LoVo (cell line): ENCODE measurements at regions not wholly inside any gene's neighbourhood (a gene's known extent, or its start where the extent isn't known, plus 50 kb on each side); places are given as distances from the start of the nearest gene placed in this dataset.

Source experiments
- DNase-seq: peaks from one replicate; pipeline ENCODE4 v3.0.0-alpha.2; 2016; ENCODE audit warnings: low spot score

GRCh38 chr15:69951898-69952555 lies 145.7 kb downstream of the TLE3 start:
- no peak for DNase-seq

GRCh38 chr15:69953051-69953450 lies 144.7 kb downstream of the TLE3 start:
- DNase-seq: no peak

GRCh38 chr15:69953816-69954215 lies 143.9 kb downstream of the TLE3 start:
- no peak for DNase-seq

DNA sequence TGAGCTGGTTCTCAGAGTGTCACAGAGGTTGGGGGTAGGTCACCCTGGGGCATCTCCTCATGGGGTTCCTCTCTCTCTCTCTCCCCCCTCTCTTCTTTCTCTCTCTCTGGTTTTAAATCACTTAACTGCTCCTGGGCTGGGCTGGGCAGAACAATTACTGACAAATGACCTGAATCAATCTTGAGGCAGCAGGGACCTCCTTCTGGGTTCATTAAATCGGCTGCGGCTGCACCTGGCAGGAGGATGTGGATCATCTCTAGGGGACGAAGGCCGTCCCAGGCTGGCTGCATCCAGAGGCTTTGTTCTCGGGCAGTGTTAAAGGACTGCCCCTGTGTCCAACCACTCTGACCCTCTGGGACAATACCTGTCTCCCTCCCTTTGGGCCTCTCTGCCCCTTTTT lies 143.1 kb downstream of the TLE3 start:
- no peak for DNase-seq

GRCh38 chr15:69955240-69955894 lies 142.3 kb downstream of the TLE3 start:
- DNase-seq: no peak

- DNase-seq: no peak
Measured at GRCh38 chr15:69956417-69956816, 141.3 kb downstream of the TLE3 start.

- no peak for DNase-seq
Measured at GRCh38 chr15:69957175-69957574, 140.5 kb downstream of the TLE3 start.

GRCh38 chr15:69958496-69959084 lies 139.1 kb downstream of the TLE3 start:
- no peak for DNase-seq

- no peak for DNase-seq
Measured at GRCh38 chr15:69962561-69962960, 135.2 kb downstream of the TLE3 start.

DNA sequence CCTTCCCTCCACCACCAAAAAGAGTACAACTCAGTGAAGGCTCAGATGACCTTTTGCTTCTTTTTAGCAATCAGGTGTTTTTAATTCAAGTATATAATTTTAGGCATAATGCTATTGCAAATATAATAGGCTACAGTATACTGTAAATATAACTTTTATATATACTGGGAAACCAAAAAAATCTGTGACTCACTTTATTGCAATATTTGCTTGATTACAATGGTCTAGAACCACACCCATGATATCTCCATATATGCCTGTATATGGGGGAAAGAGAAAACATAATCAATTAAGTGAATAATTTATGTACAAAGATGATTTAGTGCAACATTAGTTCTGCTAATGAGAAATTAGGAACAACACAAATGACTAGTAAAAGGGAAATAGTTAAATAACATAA lies 134.3 kb downstream of the TLE3 start:
- DNase-seq: no peak

- DNase-seq: no peak
Measured at GRCh38 chr15:69971771-69972170, 125.9 kb downstream of the TLE3 start.

- DNase-seq: no peak
Measured at GRCh38 chr15:69972436-69972835, 125.3 kb downstream of the TLE3 start.

GRCh38 chr15:69973102-69973714 lies 124.5 kb downstream of the TLE3 start:
- DNase-seq: peak; percentile 71

DNA sequence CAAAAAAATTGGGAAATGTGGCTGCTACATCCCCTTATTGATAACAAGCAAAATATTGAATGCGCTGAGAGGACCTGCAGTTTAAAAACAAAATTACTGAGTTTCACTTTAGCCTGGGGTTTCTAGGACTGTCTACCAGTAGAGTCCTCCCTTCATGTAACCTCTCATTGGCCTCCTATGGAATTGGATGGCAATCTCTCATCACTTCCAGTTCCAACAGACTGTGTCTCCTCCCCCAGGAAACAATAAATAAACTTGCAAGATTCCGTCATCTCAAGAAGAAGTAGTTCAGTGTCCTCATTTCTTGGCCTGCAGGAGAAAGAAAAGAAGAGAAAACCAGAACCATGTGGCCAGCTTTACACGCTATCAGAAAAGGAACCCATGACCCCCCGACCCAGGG lies 123.8 kb downstream of the TLE3 start:
- DNase-seq: no peak

GRCh38 chr15:69974321-69974720 lies 123.4 kb downstream of the TLE3 start:
- DNase-seq: no peak

GRCh38 chr15:69976366-69976994 lies 121.2 kb downstream of the TLE3 start:
- DNase-seq: peak; percentile 66

- DNase-seq: no peak
Measured at GRCh38 chr15:69978603-69979002, 119.1 kb downstream of the TLE3 start.

DNA sequence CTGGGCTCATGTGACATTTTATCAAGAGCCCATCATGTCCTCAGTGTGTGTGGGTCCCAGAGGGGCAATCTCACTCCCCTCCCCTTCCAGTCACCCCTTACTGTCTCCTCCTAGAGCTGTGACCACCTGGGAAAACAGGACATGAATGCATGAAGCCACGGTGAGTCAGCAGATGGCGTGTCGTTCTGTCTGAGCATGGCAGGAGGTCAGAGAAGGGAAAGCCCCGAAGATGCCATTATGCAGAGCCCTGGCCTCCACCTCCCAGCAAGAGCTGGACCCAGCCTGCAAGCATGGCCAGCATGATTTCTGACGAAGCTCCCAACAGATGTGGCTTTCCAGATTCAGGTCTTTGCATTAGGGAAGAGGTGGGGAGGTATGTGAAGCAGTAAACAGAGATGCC lies 118.5 kb downstream of the TLE3 start:
- DNase-seq: no peak

DNA sequence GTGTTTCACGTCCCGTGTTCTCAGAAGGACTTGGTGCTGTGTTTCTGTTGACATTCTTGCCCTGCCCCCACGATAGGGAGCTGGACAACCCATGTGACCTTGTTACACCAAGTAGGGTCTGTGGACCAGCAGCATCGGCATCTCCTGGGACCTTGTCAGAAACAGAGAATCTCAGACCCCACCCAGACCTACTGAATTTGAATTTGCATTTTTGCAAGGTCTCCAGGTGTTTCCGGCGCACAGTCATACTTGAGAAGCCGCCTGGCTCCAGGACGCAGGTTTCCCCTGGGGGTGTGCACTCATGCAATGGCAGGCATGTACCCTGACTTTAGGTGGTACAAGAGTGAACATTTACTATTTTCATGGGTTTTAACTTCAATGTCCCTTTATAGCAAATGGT lies 117.9 kb downstream of the TLE3 start:
- DNase-seq: no peak

DNA sequence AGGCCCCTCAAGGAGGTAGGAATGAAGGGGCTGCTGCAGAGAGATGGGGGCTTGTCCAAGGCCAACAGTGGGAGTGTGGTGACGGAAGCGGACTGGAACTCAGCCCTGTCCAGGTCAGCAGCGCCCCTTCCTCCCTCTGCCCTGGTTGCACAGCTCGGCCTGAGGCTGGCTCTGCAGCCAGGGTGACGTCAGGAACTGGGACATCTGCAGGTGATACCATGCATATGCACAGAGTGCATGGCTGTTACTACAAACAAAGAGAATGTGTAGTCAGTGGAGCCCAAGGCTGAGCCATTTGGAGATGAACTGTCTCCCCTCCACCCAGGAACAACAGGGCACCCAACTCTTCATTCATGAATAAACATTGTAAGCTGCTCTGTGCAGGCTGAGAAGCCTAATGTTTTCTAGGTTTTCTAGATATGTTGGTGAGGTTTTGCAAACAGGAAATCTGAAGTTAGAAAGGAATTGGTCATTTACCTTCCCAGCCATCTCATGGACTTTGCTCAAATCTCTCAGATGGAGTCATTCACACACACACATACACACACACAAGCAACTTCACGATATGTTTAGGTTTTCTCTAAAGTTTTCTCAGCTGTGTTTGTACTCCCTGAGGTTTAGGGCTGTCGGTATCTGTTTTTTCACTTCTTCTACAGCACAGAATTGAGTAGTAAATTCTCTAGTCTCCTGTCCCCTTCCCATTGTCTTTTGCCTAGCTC lies 117.2 kb downstream of the TLE3 start:
- no peak for DNase-seq

DNA sequence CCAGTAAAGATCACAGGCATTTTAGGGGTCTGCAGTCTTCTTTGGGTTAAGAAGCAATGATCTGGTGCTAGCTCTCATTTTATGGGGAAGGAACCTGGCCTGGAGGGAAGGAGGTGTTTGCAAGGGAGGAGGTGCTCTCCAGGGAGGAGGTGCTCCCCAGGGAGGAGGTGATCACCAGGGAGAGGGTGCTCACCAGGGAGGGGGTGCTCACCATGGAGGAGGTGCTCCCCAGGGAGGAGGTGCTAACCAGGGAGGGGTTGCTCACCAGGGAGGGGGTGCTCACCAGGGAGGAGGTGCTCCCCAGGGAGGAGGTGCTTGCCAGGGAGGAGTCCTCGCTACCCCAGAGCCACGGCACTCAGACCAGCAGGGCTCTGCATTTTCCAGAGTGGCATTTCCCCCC lies 115.7 kb downstream of the TLE3 start:
- DNase-seq: no peak

- DNase-seq: no peak
Measured at GRCh38 chr15:69983696-69984265, 113.9 kb downstream of the TLE3 start.
